ENCODE measurements at regions not wholly inside any gene's neighbourhood (a gene's known extent, or its start where the extent isn't known, plus 50 kb on each side); places are given as distances from the start of the nearest gene placed in this dataset.

GRCh38 chr13:42395086-42395821, 123.3 kb downstream of the AKAP11 start:
- TF ChIP-seq ZBTB11 (tag by site-specific recombination; conservative IDR thresholded peaks at IDR 0.05; ENCODE audit: low read depth) (no peak), ZSCAN4 (tag by site-specific recombination; IDR thresholded peaks at IDR 0.05) (no peak), INSM2 (tag by site-specific recombination; IDR thresholded peaks at IDR 0.05) (no peak), ZNF24 (tag by site-specific recombination; IDR thresholded peaks at IDR 0.05) (no peak), ZNF2 (tag by site-specific recombination; IDR thresholded peaks at IDR 0.05) (no peak), CTCF (tag by site-specific recombination; IDR thresholded peaks at IDR 0.05) (no peak), ZFP69B (tag by site-specific recombination; IDR thresholded peaks at IDR 0.05) (no peak), ZNF555 (tag by site-specific recombination; conservative IDR thresholded peaks at IDR 0.05) (no peak), ZSCAN18 (tag by site-specific recombination; IDR thresholded peaks at IDR 0.05) (no peak), ZNF148 (tag by site-specific recombination; IDR thresholded peaks at IDR 0.05; ENCODE audit: borderline replicate concordance) (no peak), SP2 (tag by site-specific recombination; IDR thresholded peaks at IDR 0.05) (no peak)

Data from HEK293 (cell line).